DOHH2 (cell line): ENCODE measurements at regions not wholly inside any gene's neighbourhood (a gene's known extent, or its start where the extent isn't known, plus 50 kb on each side); places are given as distances from the start of the nearest gene placed in this dataset.

ENCODE experiments used
- EZH2phosphoT487 ChIP-seq: fragments of 200-600 bp; sonication (generic); IDR thresholded peaks from 2 replicates; pipeline ENCODE4 v1.6.1; 2017; ENCODE audit warnings: borderline replicate concordance, mild to moderate bottlenecking, antibody characterized with exemption, low read length, moderate library complexity, mixed read lengths
- TF ChIP-seq, protein P1 (sequence below): fragments of 200-600 bp; sonication (generic); IDR thresholded peaks from one replicate; pipeline ENCODE4 v1.5.1; 2014; ENCODE audit warnings: antibody characterized with exemption, mild to moderate bottlenecking, low read depth, low read length; ENCODE audit not compliant: poor library complexity, severe bottlenecking

DNA sequence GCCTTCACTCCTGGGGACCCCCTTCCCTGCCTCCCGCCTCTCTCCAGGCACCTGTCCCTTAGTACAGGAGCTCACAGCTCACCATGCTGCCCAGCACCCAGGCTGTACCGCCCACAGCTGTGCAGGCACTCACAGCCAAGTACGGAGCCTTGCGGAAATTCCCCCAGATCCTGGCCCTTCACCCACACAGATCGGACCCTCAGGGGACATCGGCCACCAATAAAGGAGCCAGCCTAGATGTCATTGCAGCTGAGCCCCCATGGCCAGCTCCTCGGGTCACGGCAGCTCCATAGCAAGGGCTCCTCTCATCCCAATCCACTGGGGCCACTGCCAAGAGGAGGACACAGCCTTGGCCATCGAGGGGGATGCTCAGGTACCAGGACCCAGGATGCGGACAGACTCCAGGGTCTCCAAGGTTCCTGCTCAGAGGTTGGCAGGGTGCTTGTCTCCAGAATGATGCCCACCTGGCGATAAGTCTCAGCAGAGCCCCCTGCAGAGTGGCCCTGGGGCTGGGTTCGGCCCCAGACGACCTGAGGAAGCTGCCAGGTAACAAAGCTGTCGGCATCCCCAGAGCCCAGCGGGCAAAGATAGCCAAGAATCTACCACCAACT lies 82.3 kb downstream of the YTHDF1 start:
- TF ChIP-seq EZH2phosphoT487 = no peak
- TF ChIP-seq, protein P1, sequence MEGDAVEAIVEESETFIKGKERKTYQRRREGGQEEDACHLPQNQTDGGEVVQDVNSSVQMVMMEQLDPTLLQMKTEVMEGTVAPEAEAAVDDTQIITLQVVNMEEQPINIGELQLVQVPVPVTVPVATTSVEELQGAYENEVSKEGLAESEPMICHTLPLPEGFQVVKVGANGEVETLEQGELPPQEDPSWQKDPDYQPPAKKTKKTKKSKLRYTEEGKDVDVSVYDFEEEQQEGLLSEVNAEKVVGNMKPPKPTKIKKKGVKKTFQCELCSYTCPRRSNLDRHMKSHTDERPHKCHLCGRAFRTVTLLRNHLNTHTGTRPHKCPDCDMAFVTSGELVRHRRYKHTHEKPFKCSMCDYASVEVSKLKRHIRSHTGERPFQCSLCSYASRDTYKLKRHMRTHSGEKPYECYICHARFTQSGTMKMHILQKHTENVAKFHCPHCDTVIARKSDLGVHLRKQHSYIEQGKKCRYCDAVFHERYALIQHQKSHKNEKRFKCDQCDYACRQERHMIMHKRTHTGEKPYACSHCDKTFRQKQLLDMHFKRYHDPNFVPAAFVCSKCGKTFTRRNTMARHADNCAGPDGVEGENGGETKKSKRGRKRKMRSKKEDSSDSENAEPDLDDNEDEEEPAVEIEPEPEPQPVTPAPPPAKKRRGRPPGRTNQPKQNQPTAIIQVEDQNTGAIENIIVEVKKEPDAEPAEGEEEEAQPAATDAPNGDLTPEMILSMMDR = no peak
